NCI-H2227 treated with DMSO at 0.1 percent for 48 hours (cell line): ENCODE measurements at regions not wholly inside any gene's neighbourhood (a gene's known extent, or its start where the extent isn't known, plus 50 kb on each side); places are given as distances from the start of the nearest gene placed in this dataset.
"Not testable (repeated sequence)": the region's sequence is repeated elsewhere in the genome, so short reads cannot be mapped to it uniquely, and the experiment has no call there.

Experiments used
- DNase-seq: peaks from one replicate; lab custom pipeline; 2025; lab: John Stamatoyannopoulos, UW

GRCh38 chr12:97801471-97802059 is 339.0 kb downstream of the RMST start:
- DNase-seq: peak; percentile 54

- no peak for DNase-seq
These were observed 342.5 kb downstream of the RMST start for GRCh38 chr12:97805146-97805545.

GRCh38 chr12:97813301-97813700 is 350.7 kb downstream of the RMST start:
- DNase-seq: no peak

GRCh38 chr12:97821806-97822205 is 359.2 kb downstream of the RMST start:
- DNase-seq: no peak

GRCh38 chr12:97835541-97835940 is 372.9 kb downstream of the RMST start:
- DNase-seq: no peak

GRCh38 chr12:97837401-97837800 is 374.8 kb downstream of the RMST start:
- DNase-seq: no peak

GRCh38 chr12:97848051-97848450 is 385.4 kb downstream of the RMST start:
- no peak for DNase-seq

GRCh38 chr12:97854477-97854876 is 391.9 kb downstream of the RMST start:
- no peak for DNase-seq

GRCh38 chr12:97862072-97862471 is 399.5 kb downstream of the RMST start:
- no peak for DNase-seq

GRCh38 chr12:97875064-97875463 is 412.5 kb downstream of the RMST start:
- no peak for DNase-seq

- DNase-seq: no peak
These were observed 414.2 kb downstream of the RMST start for GRCh38 chr12:97876780-97877179.

GRCh38 chr12:97877404-97877803 is 414.8 kb downstream of the RMST start:
- DNase-seq: no peak

- DNase-seq: no peak
These were observed 424.0 kb downstream of the RMST start for GRCh38 chr12:97886511-97887176.

- not testable (repeated sequence) for DNase-seq
These were observed 435.3 kb downstream of the RMST start for GRCh38 chr12:97897881-97898280.

GRCh38 chr12:97899529-97899928 is 436.9 kb downstream of the RMST start:
- no peak for DNase-seq

- DNase-seq: no peak
These were observed 437.4 kb downstream of the RMST start for GRCh38 chr12:97899956-97900355.

GRCh38 chr12:97903356-97903755 is 440.8 kb downstream of the RMST start:
- no peak for DNase-seq

GRCh38 chr12:97907504-97907903 is 444.9 kb downstream of the RMST start:
- DNase-seq: no peak

GRCh38 chr12:97910559-97910958 is 448.0 kb downstream of the RMST start:
- no peak for DNase-seq

GRCh38 chr12:97912943-97913342 is 450.3 kb downstream of the RMST start:
- DNase-seq: no peak

GRCh38 chr12:97921979-97922722 is 459.5 kb downstream of the RMST start:
- DNase-seq: no peak

- DNase-seq: no peak
These were observed 460.9 kb downstream of the RMST start for GRCh38 chr12:97923546-97923945.

GRCh38 chr12:97924122-97924521 is 461.5 kb downstream of the RMST start:
- no peak for DNase-seq
